Activated CD4-positive, alpha-beta memory T cell treated with anti-CD3 and anti-CD28 coated beads for 36 hours (primary cell): ENCODE measurements at regions not wholly inside any gene's neighbourhood (a gene's known extent, or its start where the extent isn't known, plus 50 kb on each side); places are given as distances from the start of the nearest gene placed in this dataset.
"Not testable (repeated sequence)": the region's sequence is repeated elsewhere in the genome, so short reads cannot be mapped to it uniquely, and the experiment has no call there.

Source experiments
- CTCF ChIA-PET: fragments of 350-600 bp; sonication (Branson Sonifier 250); formaldehyde crosslinking; loops from one replicate; lab custom pipeline; 2021; ENCODE audit warnings: antibody characterized with exemption, inconsistent platforms; lab: Charles Lee
- POLR2A ChIA-PET: fragments of 350-600 bp; sonication (Branson Sonifier 250); formaldehyde crosslinking; loops from one replicate; lab custom pipeline; 2021; ENCODE audit warnings: antibody characterized with exemption; lab: Charles Lee
- DNase-seq: peaks from one replicate; pipeline ENCODE4 v3.0.0-alpha.2; 2020
- H3K27ac Mint-ChIP-seq: one replicate; pipeline ENCODE4 v1.8.0; 2021; ENCODE audit warnings: mixed read lengths
- H3K27me3 Mint-ChIP-seq: one replicate; pipeline ENCODE4 v1.8.0; 2021; ENCODE audit warnings: mixed read lengths
- H3K36me3 Mint-ChIP-seq: one replicate; pipeline ENCODE4 v1.8.0; 2021; ENCODE audit warnings: mixed read lengths
- H3K4me1 Mint-ChIP-seq: one replicate; pipeline ENCODE4 v1.8.0; 2021; ENCODE audit warnings: low read depth, mixed read lengths
- H3K4me3 Mint-ChIP-seq: one replicate; pipeline ENCODE4 v1.8.0; 2021; ENCODE audit warnings: mild to moderate bottlenecking, mixed read lengths
- H3K9me3 Mint-ChIP-seq: one replicate; pipeline ENCODE4 v1.8.0; 2021; ENCODE audit warnings: mixed read lengths
- intact Hi-C: fragments of 100-400 bp; cut with micrococcal nuclease; formaldehyde crosslinking; loops from one replicate; pipeline ENCODE4 v1.15.1; 2023

- no peak for DNase-seq
- Mint-ChIP-seq H3K27ac (no peak overlapping the region), H3K9me3 (no peaks in the 10 kb centered on the region), H3K36me3 (no peaks in the 10 kb centered on the region), H3K4me1 (no peaks in the 10 kb centered on the region), H3K4me3 (no peak overlapping the region), H3K27me3 (peaks cover 3% of the 10 kb centered on the region)
- ChIA-PET CTCF (no interaction called here), POLR2A (no interaction called here)
- intact Hi-C loops, result no loop called here
Observed at GRCh38 chr9:88272986-88273385, 115.3 kb upstream of the SPIN1 start.

DNA sequence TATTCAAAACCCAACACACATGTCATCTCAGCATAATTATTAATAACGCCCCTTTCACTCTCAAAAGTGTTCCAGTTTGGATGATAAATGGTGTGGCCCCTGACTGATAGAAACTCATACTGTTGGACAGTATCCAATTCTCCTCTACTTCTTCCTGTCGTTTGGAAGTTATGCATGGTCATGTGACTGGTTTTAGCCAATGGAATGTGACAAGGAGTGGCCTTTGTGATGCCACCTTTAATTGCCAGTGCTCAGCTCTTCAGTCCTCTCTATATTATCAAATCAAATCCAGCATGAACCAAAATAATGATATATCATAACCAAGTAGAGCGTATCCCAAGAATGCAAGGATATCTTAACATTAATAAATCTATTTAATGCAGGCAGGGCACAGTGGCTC, 117.8 kb upstream of the SPIN1 start:
- intact Hi-C loops, result no loop called here
- Mint-ChIP-seq H3K36me3 (no peaks in the 10 kb centered on the region), H3K27me3 (no peaks in the 10 kb centered on the region), H3K4me3 (no peak overlapping the region), H3K9me3 (peaks cover 6% of the 10 kb centered on the region), H3K4me1 (no peaks in the 10 kb centered on the region), H3K27ac (no peak overlapping the region)
- CTCF ChIA-PET, result no interaction called here
- no peak for DNase-seq
- POLR2A ChIA-PET, result no interaction called here

GRCh38 chr9:88268886-88269285, 119.4 kb upstream of the SPIN1 start:
- intact Hi-C loops, result no loop called here
- POLR2A ChIA-PET, result no interaction called here
- no peaks in the 10 kb centered on the region for H3K27me3 Mint-ChIP-seq
- H3K27ac Mint-ChIP-seq, result no peak overlapping the region
- peaks cover 6% of the 10 kb centered on the region for H3K9me3 Mint-ChIP-seq
- CTCF ChIA-PET, result no interaction called here
- no peak for DNase-seq
- H3K4me1 Mint-ChIP-seq, result no peaks in the 10 kb centered on the region
- no peaks in the 10 kb centered on the region for H3K36me3 Mint-ChIP-seq
- H3K4me3 Mint-ChIP-seq, result no peak overlapping the region

DNA sequence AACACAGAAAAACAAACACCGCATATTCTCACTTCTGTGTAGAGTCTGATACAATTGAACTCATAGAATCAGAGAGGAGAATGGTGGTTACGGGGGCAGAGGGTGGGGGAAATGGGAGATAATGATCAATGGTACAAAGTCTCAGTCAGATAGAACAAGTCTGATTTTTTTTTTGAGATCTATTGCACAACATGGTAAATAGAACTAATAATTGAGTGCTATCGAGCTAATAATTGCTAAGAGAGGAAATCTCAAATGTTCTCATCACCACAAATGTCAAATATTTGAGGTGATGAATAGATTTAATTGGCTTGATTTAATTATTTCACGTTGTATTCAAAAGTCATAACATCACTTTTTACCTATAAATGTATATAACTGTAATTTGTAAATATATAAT, 121.0 kb upstream of the SPIN1 start:
- Mint-ChIP-seq H3K9me3 (peaks cover 6% of the 10 kb centered on the region), H3K27ac (no peak overlapping the region), H3K36me3 (no peaks in the 10 kb centered on the region), H3K27me3 (no peaks in the 10 kb centered on the region), H3K4me1 (no peaks in the 10 kb centered on the region), H3K4me3 (no peak overlapping the region)
- ChIA-PET POLR2A (no interaction called here), CTCF (no interaction called here)
- DNase-seq, result no peak
- intact Hi-C loops, result no loop called here

GRCh38 chr9:88266416-88266815, 121.8 kb upstream of the SPIN1 start:
- Mint-ChIP-seq H3K36me3 (no peaks in the 10 kb centered on the region), H3K27ac (no peak overlapping the region), H3K27me3 (no peaks in the 10 kb centered on the region), H3K4me3 (no peak overlapping the region), H3K9me3 (peaks cover 6% of the 10 kb centered on the region), H3K4me1 (no peaks in the 10 kb centered on the region)
- intact Hi-C loops, result no loop called here
- no peak for DNase-seq
- ChIA-PET CTCF (no interaction called here), POLR2A (no interaction called here)

DNA sequence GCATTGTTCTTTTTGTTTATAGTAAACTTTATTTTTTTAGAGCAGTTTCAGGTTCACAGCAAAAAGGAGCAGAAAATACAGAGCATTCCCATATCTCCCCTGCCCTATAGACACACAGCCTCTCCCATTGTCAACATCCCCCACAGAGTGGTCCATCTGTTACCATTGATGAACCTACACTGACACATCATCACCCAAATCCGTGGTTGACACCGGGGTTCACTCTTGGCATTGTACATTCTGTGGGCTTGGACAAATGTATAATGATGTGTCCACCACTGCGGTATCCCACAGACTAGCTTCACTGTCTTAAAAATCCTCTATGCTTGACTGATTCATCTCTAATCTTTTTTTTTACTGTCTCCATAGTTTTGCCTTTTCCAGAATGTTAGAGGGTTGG, 120.7 kb upstream of the SPATA31C2 start:
- H3K9me3 Mint-ChIP-seq, result no peaks in the 10 kb centered on the region
- no peak overlapping the region for H3K27ac Mint-ChIP-seq
- intact Hi-C loops, result no loop called here
- H3K36me3 Mint-ChIP-seq, result no peaks in the 10 kb centered on the region
- no peak overlapping the region for H3K4me3 Mint-ChIP-seq
- H3K4me1 Mint-ChIP-seq, result no peaks in the 10 kb centered on the region
- DNase-seq, result no peak
- ChIA-PET POLR2A (no interaction called here), CTCF (no interaction called here)
- H3K27me3 Mint-ChIP-seq, result no peaks in the 10 kb centered on the region

DNA sequence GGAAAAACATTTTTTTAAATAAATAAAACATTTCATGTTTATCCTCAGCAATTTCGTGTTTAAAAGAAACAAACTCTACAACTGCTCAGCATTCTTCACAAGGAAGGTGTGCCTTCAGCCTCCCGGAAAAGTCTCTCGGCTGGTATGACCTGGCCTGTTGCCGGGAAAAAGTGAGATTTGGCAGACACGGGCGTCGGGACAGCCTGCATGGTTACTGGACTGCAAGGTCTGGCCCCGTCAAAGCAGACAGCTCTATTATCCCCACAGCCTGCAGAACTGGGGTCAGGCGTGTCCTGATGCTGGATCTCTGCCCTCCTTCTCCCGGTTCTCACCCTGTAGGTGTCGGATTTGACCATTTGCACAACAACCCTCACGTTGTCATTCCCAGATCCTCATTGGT, 120.3 kb upstream of the SPATA31C2 start:
- no peak for DNase-seq
- Mint-ChIP-seq H3K4me1 (no peaks in the 10 kb centered on the region), H3K9me3 (no peaks in the 10 kb centered on the region), H3K4me3 (no peak overlapping the region), H3K36me3 (no peaks in the 10 kb centered on the region), H3K27ac (no peak overlapping the region), H3K27me3 (no peaks in the 10 kb centered on the region)
- ChIA-PET CTCF (no interaction called here), POLR2A (no interaction called here)
- intact Hi-C loops, result no loop called here

GRCh38 chr9:88258024-88258423, 119.7 kb upstream of the SPATA31C2 start:
- no peaks in the 10 kb centered on the region for H3K27me3 Mint-ChIP-seq
- POLR2A ChIA-PET, result no interaction called here
- H3K4me1 Mint-ChIP-seq, result no peaks in the 10 kb centered on the region
- H3K36me3 Mint-ChIP-seq, result no peaks in the 10 kb centered on the region
- no peak overlapping the region for H3K27ac Mint-ChIP-seq
- DNase-seq, result no peak
- CTCF ChIA-PET, result no interaction called here
- no peak overlapping the region for H3K4me3 Mint-ChIP-seq
- intact Hi-C loops, result no loop called here
- peaks cover 2% of the 10 kb centered on the region for H3K9me3 Mint-ChIP-seq

DNA sequence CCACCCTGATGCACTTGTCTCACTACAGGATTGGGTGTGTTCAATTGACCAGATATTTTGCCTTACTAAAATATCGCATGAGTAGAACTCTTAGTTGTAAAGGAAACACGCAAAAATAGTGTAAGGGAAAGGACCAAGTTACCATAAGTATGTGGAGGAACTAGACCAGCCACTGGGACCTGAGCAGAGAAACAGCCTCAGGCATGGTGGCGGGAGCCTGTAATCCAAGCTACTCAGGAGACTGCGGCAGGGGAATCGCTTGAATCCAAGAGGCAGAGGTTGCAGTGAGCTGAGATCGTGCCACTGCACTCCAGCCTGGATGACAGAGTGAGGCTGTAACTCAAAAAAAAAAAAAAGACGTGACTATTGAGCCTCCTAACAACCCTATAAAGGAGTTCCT, 117.9 kb upstream of the SPATA31C2 start:
- Mint-ChIP-seq H3K9me3 (peaks cover 20% of the 10 kb centered on the region), H3K4me1 (no peaks in the 10 kb centered on the region)
- CTCF ChIA-PET, result no interaction called here

DNA sequence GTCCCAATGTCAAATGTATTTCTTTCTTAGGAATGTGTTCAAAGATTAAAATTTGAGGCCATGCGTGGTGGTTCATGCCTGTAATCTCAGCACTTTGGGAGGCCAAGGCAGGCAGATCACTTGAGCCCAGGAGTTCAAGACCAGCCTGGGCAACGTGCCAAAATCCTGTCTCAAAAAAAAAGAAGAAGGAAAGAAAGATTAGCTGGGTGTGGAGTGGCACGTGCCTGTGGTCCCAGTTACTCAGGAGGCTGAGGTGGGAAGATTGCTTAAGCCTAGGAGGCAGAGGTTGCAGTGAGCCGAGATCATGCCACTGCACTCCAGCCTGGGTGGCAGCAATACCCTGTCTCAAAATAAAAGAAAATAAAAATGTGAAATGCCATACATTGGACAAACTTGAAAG, 117.5 kb upstream of the SPATA31C2 start:
- H3K36me3 Mint-ChIP-seq, H3K27ac Mint-ChIP-seq, DNase-seq, POLR2A ChIA-PET, H3K27me3 Mint-ChIP-seq, H3K4me1 Mint-ChIP-seq, intact Hi-C loops, H3K4me3 Mint-ChIP-seq, CTCF ChIA-PET: not testable (repeated sequence)
- peaks cover 24% of the 10 kb centered on the region for H3K9me3 Mint-ChIP-seq

More for the DNA sequence above, 117.9 kb upstream of the SPATA31C2 start:
- Mint-ChIP-seq H3K27ac (no peak overlapping the region), H3K27me3 (no peaks in the 10 kb centered on the region), H3K4me3 (no peak overlapping the region), H3K36me3 (peaks cover 3% of the 10 kb centered on the region)
- no peak for DNase-seq
- intact Hi-C loops, result no loop called here
- POLR2A ChIA-PET, result no interaction called here

GRCh38 chr9:88251903-88252302, 113.6 kb upstream of the SPATA31C2 start:
- peaks cover 11% of the 10 kb centered on the region for H3K27me3 Mint-ChIP-seq
- intact Hi-C loops, result no loop called here
- H3K36me3 Mint-ChIP-seq, result peaks cover 4% of the 10 kb centered on the region
- ChIA-PET POLR2A (no interaction called here), CTCF (no interaction called here)
- DNase-seq, result no peak
- no peaks in the 10 kb centered on the region for H3K4me1 Mint-ChIP-seq
- H3K9me3 Mint-ChIP-seq, result peaks cover 31% of the 10 kb centered on the region
- H3K4me3 Mint-ChIP-seq, result no peak overlapping the region
- no peak overlapping the region for H3K27ac Mint-ChIP-seq

GRCh38 chr9:88243736-88244135, 105.5 kb upstream of the SPATA31C2 start:
- Mint-ChIP-seq H3K27ac (no peak overlapping the region), H3K4me1 (peaks cover 4% of the 10 kb centered on the region), H3K36me3 (no peaks in the 10 kb centered on the region), H3K9me3 (no peaks in the 10 kb centered on the region), H3K27me3 (peaks cover 24% of the 10 kb centered on the region), H3K4me3 (no peak overlapping the region)
- DNase-seq, result no peak
- intact Hi-C loops, result no loop called here
- CTCF ChIA-PET, result no interaction called here
- POLR2A ChIA-PET, result no interaction called here

- Mint-ChIP-seq H3K36me3 (no peaks in the 10 kb centered on the region), H3K27me3 (peaks cover 19% of the 10 kb centered on the region), H3K4me3 (no peak overlapping the region), H3K4me1 (peaks cover 10% of the 10 kb centered on the region), H3K27ac (no peak overlapping the region), H3K9me3 (no peaks in the 10 kb centered on the region)
- ChIA-PET POLR2A (no interaction called here), CTCF (interaction anchor here (0.6 kb wide), 1 partner anchor 180 kb away, joined by 3 read pairs; no protein-coding TSS in a partner anchor)
- no peak for DNase-seq
- intact Hi-C loops, result no loop called here
Observed at GRCh38 chr9:88242879-88243278, 104.6 kb upstream of the SPATA31C2 start.
